ENCODE measurements at regions not wholly inside any gene's neighbourhood (a gene's known extent, or its start where the extent isn't known, plus 50 kb on each side); places are given as distances from the start of the nearest gene placed in this dataset.
"Not testable (repeated sequence)": the region's sequence is repeated elsewhere in the genome, so short reads cannot be mapped to it uniquely, and the experiment has no call there.

DNA sequence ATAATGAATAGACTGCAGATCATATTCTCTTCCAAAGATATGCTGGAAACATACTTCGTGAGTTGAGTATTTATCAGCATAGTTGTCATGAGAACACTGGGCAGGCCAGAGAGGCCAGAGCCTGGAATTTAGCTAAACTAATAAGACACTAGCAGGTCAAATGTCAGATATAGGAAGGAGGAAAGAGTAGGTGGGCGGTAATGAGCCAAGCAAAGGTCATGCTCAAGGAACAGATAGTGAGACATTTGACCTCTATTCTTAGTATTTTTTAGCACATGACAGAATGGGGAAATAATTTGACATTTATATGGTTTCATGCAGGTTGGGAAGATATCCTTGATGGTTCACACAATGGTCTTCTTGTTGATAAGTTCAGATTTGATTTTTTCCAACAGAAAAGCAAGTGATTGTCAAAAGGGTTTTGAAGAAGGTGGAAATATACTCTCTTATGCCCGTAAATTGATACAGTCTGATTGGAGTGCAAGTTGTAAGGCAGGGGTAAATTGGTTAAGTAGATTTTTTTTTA lies 99.6 kb upstream of the GOLGA6L4 start:
- DNase-seq (ENCODE audit: extremely low spot score); H3K4me1 ChIP-seq; H3K27ac ChIP-seq (replicated peaks in 1 of 4); H3K36me3 ChIP-seq; H3K4me3 ChIP-seq; H3K27me3 ChIP-seq; intact Hi-C loops (cut with DNase I); H3K9me3 ChIP-seq: not testable (repeated sequence)
- 86% methylated on average over 3 of the region's 3 CpGs for WGBS

DNA sequence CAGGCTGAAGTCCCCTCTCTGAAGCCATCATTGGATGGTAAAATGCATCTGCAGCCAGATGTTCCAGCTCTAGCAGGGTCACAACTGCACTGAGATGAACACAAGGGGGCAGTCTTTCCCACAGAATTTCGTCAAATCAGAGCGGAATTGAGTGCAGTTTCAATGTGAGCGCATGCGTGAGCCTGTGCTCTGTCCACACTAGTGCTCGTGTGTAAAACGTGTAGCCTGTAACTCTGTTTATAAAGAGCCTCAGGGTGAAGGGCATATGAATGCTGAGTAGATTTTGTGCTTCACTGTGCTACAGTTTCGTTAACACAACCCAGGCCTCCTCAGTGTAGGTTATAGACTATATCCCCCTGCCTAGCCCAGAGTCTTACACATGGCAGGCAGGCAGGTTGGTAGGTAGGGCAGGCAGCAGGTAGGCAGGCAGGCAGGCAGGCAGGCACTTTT lies 92.7 kb upstream of the GOLGA6L4 start:
- H3K27me3 ChIP-seq = no peaks in the 10 kb centered on the region
- WGBS = no CpG with 5 or more reads among the region's 7 CpGs
- TF ChIP-seq, protein P1, sequence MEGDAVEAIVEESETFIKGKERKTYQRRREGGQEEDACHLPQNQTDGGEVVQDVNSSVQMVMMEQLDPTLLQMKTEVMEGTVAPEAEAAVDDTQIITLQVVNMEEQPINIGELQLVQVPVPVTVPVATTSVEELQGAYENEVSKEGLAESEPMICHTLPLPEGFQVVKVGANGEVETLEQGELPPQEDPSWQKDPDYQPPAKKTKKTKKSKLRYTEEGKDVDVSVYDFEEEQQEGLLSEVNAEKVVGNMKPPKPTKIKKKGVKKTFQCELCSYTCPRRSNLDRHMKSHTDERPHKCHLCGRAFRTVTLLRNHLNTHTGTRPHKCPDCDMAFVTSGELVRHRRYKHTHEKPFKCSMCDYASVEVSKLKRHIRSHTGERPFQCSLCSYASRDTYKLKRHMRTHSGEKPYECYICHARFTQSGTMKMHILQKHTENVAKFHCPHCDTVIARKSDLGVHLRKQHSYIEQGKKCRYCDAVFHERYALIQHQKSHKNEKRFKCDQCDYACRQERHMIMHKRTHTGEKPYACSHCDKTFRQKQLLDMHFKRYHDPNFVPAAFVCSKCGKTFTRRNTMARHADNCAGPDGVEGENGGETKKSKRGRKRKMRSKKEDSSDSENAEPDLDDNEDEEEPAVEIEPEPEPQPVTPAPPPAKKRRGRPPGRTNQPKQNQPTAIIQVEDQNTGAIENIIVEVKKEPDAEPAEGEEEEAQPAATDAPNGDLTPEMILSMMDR (IDR thresholded peaks at IDR 0.05) = peak; percentile 78 to 90 (median 88)
- TF ChIP-seq POLR2A (IDR thresholded peaks at IDR 0.05; ENCODE audit: low read depth) (no peak), POLR2AphosphoS5 (IDR thresholded peaks at IDR 0.05) (peak in 1 of 2 donors; percentile 60)
- no peak overlapping the region for H3K4me3 ChIP-seq
- no peak for DNase-seq (ENCODE audit: extremely low spot score)
- no peaks in the 10 kb centered on the region for H3K9me3 ChIP-seq
- intact Hi-C loops (cut with DNase I) = no loop called here
- no peak overlapping the region for H3K27ac ChIP-seq (replicated peaks in 1 of 4)
- peaks cover 3 to 7% (median 4%) of the 10 kb centered on the region in 4 donors for H3K4me1 ChIP-seq
- H3K36me3 ChIP-seq = no peaks in the 10 kb centered on the region

DNA sequence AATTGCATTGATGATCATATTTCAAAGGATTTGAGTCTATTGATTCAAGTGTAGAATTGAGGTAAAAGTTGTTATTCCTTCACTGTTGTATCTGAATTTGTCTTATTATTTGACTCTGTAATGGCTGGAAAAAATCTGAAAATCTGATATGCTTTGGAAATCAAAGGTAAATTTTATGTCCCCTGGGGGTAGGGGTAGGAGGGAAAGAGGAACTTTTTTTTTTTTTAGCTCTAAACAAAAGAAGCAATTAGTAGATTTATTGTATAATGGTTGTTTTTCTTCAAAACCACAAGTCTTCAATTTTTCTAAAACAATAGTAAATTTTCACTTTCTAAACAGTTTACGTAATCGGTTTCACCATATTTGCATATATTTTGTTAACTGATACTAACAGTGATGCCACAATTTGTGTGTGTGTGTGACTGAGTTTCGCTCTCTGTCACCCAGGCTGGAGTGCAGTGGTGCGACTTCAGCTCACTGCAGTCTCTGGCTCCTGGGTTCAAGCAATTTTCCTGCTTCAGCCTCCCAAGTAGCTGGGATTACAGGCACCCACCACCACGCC lies 91.7 kb upstream of the GOLGA6L4 start:
- no peak overlapping the region for H3K27ac ChIP-seq (replicated peaks in 1 of 4)
- no peak overlapping the region for H3K4me3 ChIP-seq
- no peaks in the 10 kb centered on the region for H3K27me3 ChIP-seq
- H3K9me3 ChIP-seq = no peaks in the 10 kb centered on the region
- peaks cover 3 to 7% (median 4%) of the 10 kb centered on the region in 4 donors for H3K4me1 ChIP-seq
- no peak for DNase-seq (ENCODE audit: extremely low spot score)
- intact Hi-C loops (cut with DNase I) = no loop called here
- H3K36me3 ChIP-seq = no peaks in the 10 kb centered on the region
- WGBS = 88% methylated on average over 5 of the region's 5 CpGs
- TF ChIP-seq, protein P1 (IDR thresholded peaks at IDR 0.05) = no peak
- TF ChIP-seq POLR2AphosphoS5 (IDR thresholded peaks at IDR 0.05) (no peak), POLR2A (IDR thresholded peaks at IDR 0.05; ENCODE audit: low read depth) (no peak), EP300 (IDR thresholded peaks at IDR 0.05) (no peak)

DNA sequence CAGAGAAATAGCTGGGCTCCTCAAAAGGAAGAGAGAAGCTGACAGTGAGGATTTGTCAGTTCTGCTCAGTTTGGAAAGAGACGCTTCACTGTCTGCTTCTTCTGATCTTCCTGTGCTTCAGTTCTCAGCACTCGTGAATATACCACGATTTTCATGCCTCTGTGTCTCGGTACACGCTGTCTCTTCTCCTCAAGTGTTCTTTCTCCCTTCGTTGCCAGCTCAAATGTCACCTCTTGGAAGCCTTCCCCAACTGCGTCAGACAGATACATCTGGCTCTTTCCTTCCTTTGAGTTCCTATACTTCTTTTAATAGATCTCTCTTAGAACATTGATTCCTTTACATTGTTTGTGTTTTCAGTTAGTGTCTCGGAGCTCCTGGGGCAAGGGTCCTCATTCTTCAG lies 90.6 kb upstream of the GOLGA6L4 start:
- intact Hi-C loops (cut with DNase I); DNase-seq (ENCODE audit: extremely low spot score); H3K27me3 ChIP-seq; H3K36me3 ChIP-seq; H3K4me3 ChIP-seq; H3K9me3 ChIP-seq; H3K4me1 ChIP-seq: not testable (repeated sequence)
- H3K27ac ChIP-seq (replicated peaks in 1 of 4) = peak overlapping the region in 1 of 4 donors; percentile 17
- peak in 1 of 2 donors; percentile 33 for TF ChIP-seq POLR2AphosphoS5 (IDR thresholded peaks at IDR 0.05)
- WGBS = 47% methylated on average over 8 of the region's 8 CpGs

DNA sequence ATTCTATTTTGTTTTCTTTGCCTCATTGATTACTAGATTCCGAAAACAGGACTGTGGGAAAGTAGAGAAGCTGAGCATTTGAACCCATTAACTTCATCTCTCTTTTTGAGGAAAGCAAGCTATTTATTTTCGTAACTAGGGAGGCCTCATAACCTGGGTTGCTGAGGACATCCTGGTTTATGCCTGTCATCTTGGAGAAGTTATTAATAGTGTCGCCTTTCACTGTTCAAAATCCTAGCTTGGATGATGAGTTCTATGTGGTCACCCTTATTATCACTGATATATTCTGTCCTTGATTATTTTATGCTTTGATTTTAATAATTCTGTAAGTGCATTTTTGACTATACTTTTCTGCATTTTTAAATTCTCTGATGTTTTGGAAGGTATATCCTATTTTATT lies 89.3 kb upstream of the GOLGA6L4 start:
- H3K36me3 ChIP-seq; H3K9me3 ChIP-seq; H3K4me3 ChIP-seq; H3K27ac ChIP-seq (replicated peaks in 1 of 4); H3K27me3 ChIP-seq; intact Hi-C loops (cut with DNase I); DNase-seq (ENCODE audit: extremely low spot score); H3K4me1 ChIP-seq: not testable (repeated sequence)
- 92% methylated on average over 3 of the region's 3 CpGs for WGBS

DNA sequence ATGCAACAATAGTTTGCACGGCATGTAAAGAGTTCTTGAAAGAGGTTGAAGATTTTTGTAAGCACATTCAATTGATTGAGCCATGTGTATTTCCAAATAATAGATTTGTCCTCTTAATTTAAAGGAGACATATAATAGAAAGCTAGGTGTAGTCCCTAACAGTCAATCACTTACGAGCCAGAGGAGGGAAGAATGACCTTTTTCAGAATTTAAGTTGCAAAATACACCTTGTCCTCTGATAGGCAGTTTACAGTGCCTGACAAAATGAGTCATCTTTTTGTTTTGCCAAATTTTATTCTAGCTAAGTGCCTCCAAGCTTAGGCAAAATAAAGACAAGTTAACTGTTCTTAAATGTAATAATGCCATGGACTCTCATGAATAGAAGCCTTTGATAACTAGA lies 88.3 kb upstream of the GOLGA6L4 start:
- H3K36me3 ChIP-seq; H3K27ac ChIP-seq (replicated peaks in 1 of 4); H3K27me3 ChIP-seq; intact Hi-C loops (cut with DNase I); H3K9me3 ChIP-seq; H3K4me3 ChIP-seq; DNase-seq (ENCODE audit: extremely low spot score); H3K4me1 ChIP-seq: not testable (repeated sequence)
- no CpG with 5 or more reads among the region's 2 CpGs for WGBS
